ENCODE measurements at regions not wholly inside any gene's neighbourhood (a gene's known extent, or its start where the extent isn't known, plus 50 kb on each side); places are given as distances from the start of the nearest gene placed in this dataset.

GRCh38 chr4:23117826-23118225 is 425.1 kb downstream of the GBA3 start:
- TF ChIP-seq, protein P1, sequence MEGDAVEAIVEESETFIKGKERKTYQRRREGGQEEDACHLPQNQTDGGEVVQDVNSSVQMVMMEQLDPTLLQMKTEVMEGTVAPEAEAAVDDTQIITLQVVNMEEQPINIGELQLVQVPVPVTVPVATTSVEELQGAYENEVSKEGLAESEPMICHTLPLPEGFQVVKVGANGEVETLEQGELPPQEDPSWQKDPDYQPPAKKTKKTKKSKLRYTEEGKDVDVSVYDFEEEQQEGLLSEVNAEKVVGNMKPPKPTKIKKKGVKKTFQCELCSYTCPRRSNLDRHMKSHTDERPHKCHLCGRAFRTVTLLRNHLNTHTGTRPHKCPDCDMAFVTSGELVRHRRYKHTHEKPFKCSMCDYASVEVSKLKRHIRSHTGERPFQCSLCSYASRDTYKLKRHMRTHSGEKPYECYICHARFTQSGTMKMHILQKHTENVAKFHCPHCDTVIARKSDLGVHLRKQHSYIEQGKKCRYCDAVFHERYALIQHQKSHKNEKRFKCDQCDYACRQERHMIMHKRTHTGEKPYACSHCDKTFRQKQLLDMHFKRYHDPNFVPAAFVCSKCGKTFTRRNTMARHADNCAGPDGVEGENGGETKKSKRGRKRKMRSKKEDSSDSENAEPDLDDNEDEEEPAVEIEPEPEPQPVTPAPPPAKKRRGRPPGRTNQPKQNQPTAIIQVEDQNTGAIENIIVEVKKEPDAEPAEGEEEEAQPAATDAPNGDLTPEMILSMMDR (IDR thresholded peaks at IDR 0.05; ENCODE audit: borderline replicate concordance, extremely low read depth, low read length, poor library complexity, severe bottlenecking), result no peak
- no peak for TF ChIP-seq EZH2 (IDR thresholded peaks at IDR 0.05; ENCODE audit: borderline replicate concordance, low read depth, low read length, severe bottlenecking)

Measured in DND-41 (cell line).